Testis (tissue), 2 donors: ENCODE measurements at regions not wholly inside any gene's neighbourhood (a gene's known extent, or its start where the extent isn't known, plus 50 kb on each side); places are given as distances from the start of the nearest gene placed in this dataset.

Source experiments
- DNase-seq: peaks from one replicate; pipeline ENCODE4 v3.0.0-alpha.2; 2019
- H3K27ac ChIP-seq, 2 donors: fragments of 200-600 bp; sonication (generic); one replicate each; pipeline ENCODE4 v1.5.1; 2019
- H3K27me3 ChIP-seq: fragments of 200-600 bp; sonication (generic); one replicate; pipeline ENCODE4 v1.5.1; 2019
- H3K36me3 ChIP-seq: fragments of 200-600 bp; sonication (generic); one replicate; pipeline ENCODE4 v1.5.1; 2017; ENCODE audit warnings: low read depth; ENCODE audit errors: missing control alignments
- H3K4me1 ChIP-seq: fragments of 200-600 bp; sonication (generic); one replicate; pipeline ENCODE4 v1.5.1; 2019
- H3K4me3 ChIP-seq, 2 donors: fragments of 200-600 bp; sonication (generic); one replicate each; pipeline ENCODE4 v1.5.1; 2017 to 2019
- H3K9me3 ChIP-seq: fragments of 200-600 bp; sonication (generic); one replicate; pipeline ENCODE4 v1.5.1; 2017
- POLR2A ChIP-seq: fragments of 450-650 bp; IDR thresholded peaks from one replicate; pipeline ENCODE4 v1.6.1; 2017; ENCODE audit warnings: antibody characterized with exemption, mild to moderate bottlenecking, moderate library complexity
- WGBS, 2 donors: methylation state at CpG; one replicate each; pipeline ENCODE4 v1.1.5; 2018; 5-methylcytosine and 5-hydroxymethylcytosine counted together
- intact Hi-C: fragments of 100-400 bp; cut with DNase I; formaldehyde crosslinking; loops from one replicate; pipeline ENCODE4 v1.15.1; 2023; ENCODE audit warnings: low total_unique reads
- TF ChIP-seq, protein P1 (sequence below), 3 experiments: fragments of 450-650 bp in 2 of 3; fragments of 200-600 bp in 1 of 3; sonication (generic) in 1 of 3; IDR thresholded peaks; one replicate each; pipeline ENCODE4 v1.5.1; 2016 to 2019; ENCODE audit warnings: antibody characterized with exemption in 3 of 3, mild to moderate bottlenecking in 2 of 3, moderate library complexity in 1 of 3

DNA sequence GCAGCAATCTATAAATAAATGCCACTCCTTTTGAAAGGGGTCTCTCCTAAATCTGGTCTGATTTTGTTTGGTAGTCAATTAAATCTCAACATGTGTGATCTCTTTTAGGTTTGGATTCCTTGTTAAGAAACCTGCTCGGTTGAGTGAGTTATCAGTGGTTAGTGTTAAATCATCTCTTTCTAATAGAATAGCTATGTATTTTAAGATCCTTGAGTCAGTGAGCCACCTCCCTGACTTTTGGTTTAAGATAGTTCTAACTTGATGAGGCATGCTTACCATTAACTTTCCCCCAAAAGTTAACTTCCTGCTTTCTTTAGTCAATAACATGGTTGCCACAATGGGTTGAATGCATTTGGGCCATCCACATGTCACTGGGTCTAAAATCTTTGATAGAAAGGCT is 93.1 kb upstream of the OLFM3 start:
- WGBS, 2 donors: 68 to 81% methylated on average over 1 of the region's 1 CpG
- intact Hi-C loops: no loop called here

DNA sequence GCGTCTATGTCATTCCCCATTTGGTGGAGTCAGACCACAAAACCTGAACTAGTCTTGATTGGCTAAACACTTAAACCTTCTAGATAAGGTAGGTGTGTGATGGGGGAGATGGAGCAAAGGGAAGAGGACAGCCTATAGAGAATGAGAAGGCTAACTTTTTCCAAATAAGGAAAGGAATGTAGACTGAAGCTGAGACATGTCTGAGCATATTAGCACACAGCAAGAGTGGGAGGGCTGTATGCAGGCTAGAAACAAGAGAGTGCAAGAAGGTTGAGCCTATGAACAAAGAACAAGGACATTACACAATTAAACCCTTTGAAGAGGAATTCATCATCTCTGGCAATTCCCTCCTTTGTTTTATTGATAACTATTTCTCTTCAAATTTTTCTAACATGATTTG is 89.2 kb upstream of the OLFM3 start:
- no peaks in the 10 kb centered on the region for H3K9me3 ChIP-seq
- TF ChIP-seq, protein P1, sequence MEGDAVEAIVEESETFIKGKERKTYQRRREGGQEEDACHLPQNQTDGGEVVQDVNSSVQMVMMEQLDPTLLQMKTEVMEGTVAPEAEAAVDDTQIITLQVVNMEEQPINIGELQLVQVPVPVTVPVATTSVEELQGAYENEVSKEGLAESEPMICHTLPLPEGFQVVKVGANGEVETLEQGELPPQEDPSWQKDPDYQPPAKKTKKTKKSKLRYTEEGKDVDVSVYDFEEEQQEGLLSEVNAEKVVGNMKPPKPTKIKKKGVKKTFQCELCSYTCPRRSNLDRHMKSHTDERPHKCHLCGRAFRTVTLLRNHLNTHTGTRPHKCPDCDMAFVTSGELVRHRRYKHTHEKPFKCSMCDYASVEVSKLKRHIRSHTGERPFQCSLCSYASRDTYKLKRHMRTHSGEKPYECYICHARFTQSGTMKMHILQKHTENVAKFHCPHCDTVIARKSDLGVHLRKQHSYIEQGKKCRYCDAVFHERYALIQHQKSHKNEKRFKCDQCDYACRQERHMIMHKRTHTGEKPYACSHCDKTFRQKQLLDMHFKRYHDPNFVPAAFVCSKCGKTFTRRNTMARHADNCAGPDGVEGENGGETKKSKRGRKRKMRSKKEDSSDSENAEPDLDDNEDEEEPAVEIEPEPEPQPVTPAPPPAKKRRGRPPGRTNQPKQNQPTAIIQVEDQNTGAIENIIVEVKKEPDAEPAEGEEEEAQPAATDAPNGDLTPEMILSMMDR (IDR thresholded peaks at IDR 0.05): no peak
- TF ChIP-seq POLR2A: no peak
- 95 to 100% methylated on average over 1 of the region's 1 CpG for WGBS, 2 donors
- no peak overlapping the region for H3K4me3 ChIP-seq
- DNase-seq: no peak
- no peaks in the 10 kb centered on the region for H3K36me3 ChIP-seq
- no peaks in the 10 kb centered on the region for H3K4me1 ChIP-seq
- no peak overlapping the region for H3K27ac ChIP-seq
- intact Hi-C loops: no loop called here
- no peaks in the 10 kb centered on the region for H3K27me3 ChIP-seq

More for the DNA sequence above, 93.1 kb upstream of the OLFM3 start:
- Histone ChIP-seq H3K27me3 (no peaks in the 10 kb centered on the region), H3K36me3 (no peaks in the 10 kb centered on the region), H3K4me3 (no peak overlapping the region), H3K27ac (no peak overlapping the region), H3K9me3 (no peaks in the 10 kb centered on the region), H3K4me1 (no peaks in the 10 kb centered on the region)
- TF ChIP-seq POLR2A: no peak
- TF ChIP-seq, protein P1 (IDR thresholded peaks at IDR 0.05): no peak
- no peak for DNase-seq

DNA sequence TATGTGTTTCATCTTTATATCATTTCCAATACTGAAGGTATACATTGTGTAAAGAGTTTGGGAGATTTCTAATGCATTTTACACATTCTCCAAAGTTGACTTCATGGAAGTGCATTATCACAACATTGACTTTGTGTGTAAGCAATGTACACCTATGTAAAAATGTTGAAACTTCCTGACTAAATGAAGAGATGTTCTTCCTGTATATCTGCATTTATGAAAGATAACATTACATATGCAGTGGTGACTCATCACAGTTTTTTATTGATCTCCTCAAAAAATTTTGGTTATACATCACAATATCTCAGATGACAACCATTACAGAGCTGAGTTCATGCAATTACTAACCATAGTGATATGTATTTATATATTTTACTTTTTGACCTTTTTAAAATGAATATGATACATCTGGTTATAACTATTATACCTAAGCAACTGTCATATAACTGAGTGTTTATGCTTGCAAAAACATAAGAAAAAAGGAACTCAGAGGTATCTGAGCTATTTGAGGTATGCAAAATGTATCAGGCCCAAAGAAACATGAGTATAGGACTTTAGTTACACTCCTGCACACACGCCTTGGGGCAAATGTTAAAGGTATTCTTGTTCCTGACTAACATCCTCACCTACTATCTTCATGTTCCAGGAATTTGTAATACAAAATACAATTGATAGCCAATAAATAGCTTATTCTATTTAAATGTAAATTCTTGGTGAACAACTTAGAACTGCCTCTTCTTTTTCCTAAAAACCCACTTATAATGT is 88.2 kb upstream of the OLFM3 start:
- DNase-seq: no peak
- Histone ChIP-seq H3K36me3 (no peaks in the 10 kb centered on the region), H3K27ac (no peak overlapping the region), H3K27me3 (no peaks in the 10 kb centered on the region), H3K4me3 (no peak overlapping the region), H3K9me3 (no peaks in the 10 kb centered on the region), H3K4me1 (no peaks in the 10 kb centered on the region)
- WGBS, 2 donors: 83 to 97% methylated on average over 1 of the region's 1 CpG
- TF ChIP-seq, protein P1 (IDR thresholded peaks at IDR 0.05): no peak
- TF ChIP-seq POLR2A: no peak
- intact Hi-C loops: no loop called here

DNA sequence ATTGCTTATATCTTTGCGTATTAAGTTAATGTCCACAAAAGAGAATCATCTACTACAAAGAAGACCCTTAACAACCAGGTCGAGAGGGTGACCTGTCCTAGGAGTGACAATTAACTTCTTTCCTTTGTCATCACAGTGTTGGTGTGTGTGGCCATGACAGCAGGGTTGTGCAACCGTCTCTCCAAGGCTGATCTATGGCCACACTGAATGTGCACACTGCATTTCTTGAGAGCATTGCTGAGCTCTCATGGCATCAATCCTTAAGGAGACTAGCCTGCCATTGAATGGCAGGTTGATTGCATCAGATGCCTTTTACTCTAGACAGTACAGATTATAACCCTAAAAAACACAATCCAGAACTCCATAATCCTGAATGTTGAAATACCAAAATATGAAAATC is 86.5 kb upstream of the OLFM3 start:
- no peak overlapping the region for H3K4me3 ChIP-seq
- DNase-seq: no peak
- no peaks in the 10 kb centered on the region for H3K4me1 ChIP-seq
- H3K9me3 ChIP-seq: no peaks in the 10 kb centered on the region
- no peaks in the 10 kb centered on the region for H3K36me3 ChIP-seq
- H3K27me3 ChIP-seq: no peaks in the 10 kb centered on the region
- TF ChIP-seq, protein P1 (IDR thresholded peaks at IDR 0.05): no peak
- TF ChIP-seq POLR2A: no peak
- H3K27ac ChIP-seq: no peak overlapping the region
- 73 to 86% methylated on average over 3 of the region's 3 CpGs for WGBS, 2 donors
- intact Hi-C loops: no loop called here

DNA sequence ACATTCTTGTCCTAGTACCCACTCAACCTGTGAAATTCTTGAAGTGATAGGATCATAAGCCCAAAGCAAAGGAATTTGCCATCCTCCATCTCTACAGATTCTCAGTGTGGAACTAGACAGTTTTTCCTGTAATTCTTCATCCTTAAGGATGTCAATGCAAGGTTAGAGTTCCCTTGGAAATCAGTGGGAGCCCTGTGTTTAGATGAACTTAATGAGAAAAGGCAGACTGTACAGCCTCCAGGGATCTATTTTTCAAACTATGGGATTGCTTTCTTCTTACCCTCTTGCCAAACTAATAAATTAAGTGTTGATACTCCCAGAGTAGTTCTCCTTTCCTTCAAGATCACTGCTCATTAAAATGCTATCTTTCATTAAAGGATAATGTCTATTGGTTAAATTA is 78.1 kb upstream of the OLFM3 start:
- intact Hi-C loops: no loop called here
- Histone ChIP-seq H3K4me1 (no peaks in the 10 kb centered on the region), H3K27me3 (no peaks in the 10 kb centered on the region), H3K36me3 (no peaks in the 10 kb centered on the region), H3K4me3 (no peak overlapping the region), H3K27ac (no peak overlapping the region), H3K9me3 (no peaks in the 10 kb centered on the region)
- TF ChIP-seq POLR2A: no peak
- TF ChIP-seq, protein P1 (IDR thresholded peaks at IDR 0.05): no peak
- no peak for DNase-seq
